Hematopoietic multipotent progenitor cell treated with erythropoietin and hydrocortisone succinate and interleukin-3 and kit ligand, for 6 days (in vitro differentiated cells): ENCODE measurements at regions not wholly inside any gene's neighbourhood (a gene's known extent, or its start where the extent isn't known, plus 50 kb on each side); places are given as distances from the start of the nearest gene placed in this dataset.

ENCODE experiments used
- DNase-seq: peaks from one replicate; pipeline ENCODE4 v3.0.0-alpha.2; 2015

- no peak for DNase-seq
These were observed 240.0 kb upstream of the LARGE1 start for GRCh38 chr22:34160141-34160783.

GRCh38 chr22:34161431-34162123, 241.3 kb upstream of the LARGE1 start:
- no peak for DNase-seq

GRCh38 chr22:34198976-34199375, 278.7 kb upstream of the LARGE1 start:
- DNase-seq: no peak

- no peak for DNase-seq
These were observed 290.0 kb upstream of the LARGE1 start for GRCh38 chr22:34210301-34210700.

GRCh38 chr22:34214372-34214771, 294.1 kb upstream of the LARGE1 start:
- no peak for DNase-seq

- DNase-seq: no peak
These were observed 305.0 kb upstream of the LARGE1 start for GRCh38 chr22:34225278-34225677.

GRCh38 chr22:34236527-34236926, 316.3 kb upstream of the LARGE1 start:
- no peak for DNase-seq

- DNase-seq: no peak
These were observed 319.1 kb upstream of the LARGE1 start for GRCh38 chr22:34239421-34239820.

- DNase-seq: no peak
These were observed 322.7 kb upstream of the LARGE1 start for GRCh38 chr22:34243023-34243422.

GRCh38 chr22:34255042-34255441, 334.8 kb upstream of the LARGE1 start:
- DNase-seq: no peak

- DNase-seq: no peak
These were observed 357.8 kb upstream of the LARGE1 start for GRCh38 chr22:34278121-34278520.

- no peak for DNase-seq
These were observed 361.5 kb upstream of the LARGE1 start for GRCh38 chr22:34281738-34282137.

- DNase-seq: no peak
These were observed 363.6 kb upstream of the LARGE1 start for GRCh38 chr22:34283844-34284243.

- DNase-seq: no peak
These were observed 373.0 kb upstream of the LARGE1 start for GRCh38 chr22:34293324-34293723.

GRCh38 chr22:34294476-34294875, 374.2 kb upstream of the LARGE1 start:
- no peak for DNase-seq

GRCh38 chr22:34294986-34295385, 374.7 kb upstream of the LARGE1 start:
- no peak for DNase-seq

- no peak for DNase-seq
These were observed 376.2 kb upstream of the LARGE1 start for GRCh38 chr22:34296461-34296860.

GRCh38 chr22:34297536-34298120, 377.4 kb upstream of the LARGE1 start:
- DNase-seq: no peak

GRCh38 chr22:34299496-34299895, 379.2 kb upstream of the LARGE1 start:
- no peak for DNase-seq

- no peak for DNase-seq
These were observed 381.3 kb upstream of the LARGE1 start for GRCh38 chr22:34301569-34301968.

- no peak for DNase-seq
These were observed 383.4 kb upstream of the LARGE1 start for GRCh38 chr22:34303656-34304055.

GRCh38 chr22:34306361-34306760, 386.1 kb upstream of the LARGE1 start:
- no peak for DNase-seq

- DNase-seq: no peak
These were observed 387.8 kb upstream of the LARGE1 start for GRCh38 chr22:34308101-34308500.

GRCh38 chr22:34319346-34319745, 399.1 kb upstream of the LARGE1 start:
- no peak for DNase-seq

- no peak for DNase-seq
These were observed 404.5 kb upstream of the LARGE1 start for GRCh38 chr22:34324763-34325162.
